NCI-H2107 treated with DMSO at 0.1 percent for 48 hours (cell line): ENCODE measurements at regions not wholly inside any gene's neighbourhood (a gene's known extent, or its start where the extent isn't known, plus 50 kb on each side); places are given as distances from the start of the nearest gene placed in this dataset.
"Not testable (repeated sequence)": the region's sequence is repeated elsewhere in the genome, so short reads cannot be mapped to it uniquely, and the experiment has no call there.

Experiments used
- DNase-seq: peaks from one replicate; lab custom pipeline; 2025; ENCODE audit not compliant: unreplicated experiment; lab: John Stamatoyannopoulos, UW

DNA sequence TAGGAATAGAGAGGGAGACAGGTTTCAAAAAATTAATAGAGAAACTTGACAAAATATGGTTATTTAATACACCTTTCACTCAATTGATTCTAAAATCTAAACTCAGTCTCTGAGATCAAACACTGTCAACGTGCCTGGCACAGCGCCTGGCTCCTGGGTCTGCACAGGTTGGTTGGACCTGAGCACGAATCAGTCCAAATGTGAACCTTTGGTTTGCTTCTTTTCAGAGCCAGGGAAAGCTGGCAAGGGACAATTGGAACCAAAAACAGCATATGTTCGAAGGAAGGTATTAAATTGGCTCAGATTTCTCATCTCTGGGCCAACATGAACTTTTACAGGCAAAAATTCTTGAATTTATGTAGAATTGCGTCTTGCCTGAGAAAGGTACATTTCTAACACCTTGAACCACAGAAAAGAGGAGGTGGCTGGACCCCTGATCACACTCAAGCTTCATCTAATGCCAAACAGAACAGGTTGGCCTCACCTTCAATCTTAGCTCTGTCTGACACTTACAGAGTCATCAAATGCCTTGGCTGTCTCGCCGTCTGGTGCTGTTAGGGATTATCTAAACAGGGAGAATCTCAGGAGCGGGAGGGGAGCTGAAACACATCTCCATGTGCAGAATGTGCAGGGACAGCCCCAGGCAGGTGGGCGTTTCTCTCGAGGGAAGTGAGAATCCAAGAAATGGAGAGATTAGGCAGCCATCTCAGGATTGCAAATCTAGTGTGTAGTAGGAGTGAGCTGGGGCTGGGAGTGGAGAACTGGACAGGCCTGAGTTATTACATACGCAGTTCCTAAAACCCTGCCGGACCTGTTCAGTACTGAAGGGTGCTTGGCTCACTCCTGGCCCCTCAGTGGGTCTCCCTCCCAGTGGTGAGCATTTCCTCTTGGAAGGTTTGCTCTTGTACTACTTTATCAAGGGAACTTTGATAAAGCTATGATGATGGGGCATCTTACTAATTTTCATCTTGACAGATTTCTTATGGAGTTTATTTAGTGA lies 442.2 kb upstream of the B3GAT1 start:
- DNase-seq, result no peak

DNA sequence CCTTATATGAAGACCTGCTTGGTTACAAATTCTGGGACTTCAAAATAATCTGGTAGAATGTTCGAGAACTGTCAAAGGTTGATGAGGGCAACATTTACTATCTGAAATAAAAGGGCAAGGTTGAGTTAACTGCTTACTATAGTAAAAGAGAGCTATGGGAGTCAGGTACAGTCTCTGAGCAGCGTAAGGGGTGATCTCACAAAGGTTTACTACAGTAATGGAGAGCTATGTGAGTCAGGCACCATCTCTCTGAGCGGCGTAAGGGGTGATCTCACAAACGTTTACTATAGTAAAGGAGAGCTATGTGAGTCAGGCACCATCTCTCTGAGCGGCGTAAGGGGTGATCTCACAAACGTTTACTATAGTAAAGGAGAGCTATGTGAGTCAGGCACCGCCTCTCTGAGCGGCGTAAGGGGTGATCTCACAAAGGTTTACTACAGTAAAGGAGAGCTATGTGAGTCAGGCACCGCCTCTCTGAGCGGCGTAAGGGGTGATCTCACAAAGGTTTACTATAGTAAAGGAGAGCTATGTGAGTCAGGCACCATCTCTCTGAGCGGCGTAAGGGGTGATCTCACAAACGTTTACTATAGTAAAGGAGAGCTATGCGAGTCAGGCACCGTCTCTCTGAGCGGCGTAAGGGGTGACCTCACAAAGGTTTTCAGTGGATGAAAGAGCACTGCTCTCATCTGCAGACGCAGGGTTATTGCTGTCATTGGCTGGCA lies 439.6 kb upstream of the B3GAT1 start:
- DNase-seq, result not testable (repeated sequence)

DNA sequence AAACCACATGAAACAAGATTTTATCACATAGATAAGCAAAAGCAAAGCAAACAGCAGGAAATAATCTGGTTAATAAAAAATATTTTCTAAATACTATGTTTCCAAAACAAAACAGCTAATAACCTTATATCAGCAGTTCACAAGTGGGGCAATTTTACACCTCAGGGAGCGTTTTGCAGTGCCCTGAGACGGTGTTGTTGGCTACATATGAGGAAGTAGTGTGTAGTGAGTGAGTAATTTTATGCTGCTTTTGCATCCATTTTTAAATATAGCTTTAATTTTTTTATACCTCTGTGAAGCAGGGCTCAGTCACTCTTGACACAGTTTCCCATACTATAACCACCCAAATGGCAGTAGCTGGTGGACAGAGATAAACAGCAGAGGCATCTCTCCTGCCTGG lies 438.5 kb upstream of the B3GAT1 start:
- DNase-seq, result no peak

DNA sequence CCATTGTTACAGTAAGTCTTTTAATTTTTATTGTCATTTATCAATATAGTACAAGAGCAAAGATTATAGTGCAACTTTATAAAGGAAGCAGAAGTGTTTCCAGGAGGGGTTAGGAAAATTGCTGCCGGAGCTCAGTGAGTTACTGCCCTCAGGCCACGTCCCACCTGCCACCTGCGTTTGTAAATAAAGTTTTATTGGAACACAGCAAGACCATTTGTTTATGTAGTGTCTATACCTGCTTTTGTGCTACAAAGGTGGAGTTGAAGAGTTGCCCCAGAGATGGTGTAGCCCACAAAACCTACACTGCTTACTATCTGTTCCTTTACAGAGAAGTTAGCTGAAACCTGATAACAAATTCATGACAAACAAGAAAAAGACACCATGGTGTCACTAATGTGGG lies 437.8 kb upstream of the B3GAT1 start:
- DNase-seq, result no peak

DNA sequence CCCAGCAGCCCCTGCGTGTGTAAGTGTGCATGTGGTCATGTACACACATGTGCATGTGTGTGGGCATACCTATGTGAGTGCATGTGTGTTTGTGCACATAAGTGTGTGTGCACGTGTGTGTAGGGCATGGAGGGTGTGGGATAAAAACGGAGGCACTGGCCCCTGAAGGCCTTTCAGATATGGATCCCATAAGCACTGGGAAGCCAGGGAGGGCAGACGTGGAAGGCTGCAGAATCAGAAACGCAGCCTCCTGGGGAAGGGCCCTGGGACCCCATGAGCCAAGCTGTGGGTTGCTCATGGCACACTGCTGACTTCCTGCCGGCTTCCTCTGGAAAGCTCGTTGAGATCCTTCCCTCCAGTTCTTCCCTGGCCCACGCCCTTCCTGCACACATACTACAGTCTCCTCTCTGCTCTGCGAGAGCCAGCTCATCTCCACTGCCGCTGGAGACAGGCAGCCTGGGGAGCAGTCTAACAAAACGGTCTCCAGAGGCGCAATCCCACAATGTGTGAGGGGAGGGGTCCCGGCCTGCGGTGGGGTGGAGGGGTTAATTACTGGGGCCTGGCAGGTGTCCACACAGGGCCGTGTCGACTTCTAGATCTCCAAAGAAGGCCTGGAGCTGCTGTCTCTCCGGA lies 435.2 kb upstream of the B3GAT1 start:
- no peak for DNase-seq

DNA sequence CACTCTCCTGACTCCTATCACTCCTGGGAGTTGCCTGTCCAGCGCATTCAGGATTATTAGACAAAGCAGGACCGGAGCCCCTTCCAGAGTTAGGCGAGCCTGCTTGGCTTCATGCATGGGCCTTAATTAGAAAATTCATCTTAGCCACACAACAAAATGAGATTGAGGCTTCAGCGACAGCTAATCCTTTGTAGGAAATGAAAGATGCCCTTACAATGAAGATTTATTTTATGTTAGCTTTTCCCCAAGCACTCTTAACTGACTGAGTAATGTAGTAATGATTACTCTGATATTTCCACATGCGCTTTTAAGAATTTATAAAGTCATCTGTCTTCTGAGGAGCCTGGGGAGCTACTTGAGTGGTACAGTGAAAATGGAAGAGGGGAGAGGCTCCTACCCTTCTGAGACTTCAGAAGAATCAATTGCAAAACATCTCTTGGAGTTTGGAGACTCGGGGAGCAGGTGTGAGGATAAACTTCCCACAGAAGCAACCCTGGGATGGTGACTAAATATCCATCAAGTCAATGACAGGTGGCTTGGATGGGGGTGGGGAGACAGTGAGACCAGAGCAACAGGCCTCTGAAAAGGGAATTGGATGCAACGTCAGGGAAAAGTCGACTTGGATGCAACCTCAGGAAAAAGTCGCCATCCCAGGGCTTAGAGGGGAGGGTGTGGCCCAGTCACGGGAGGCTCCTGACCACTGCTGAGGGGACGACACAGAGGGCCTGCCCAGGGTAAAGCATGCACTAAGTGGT lies 434.5 kb upstream of the B3GAT1 start:
- DNase-seq, result no peak

DNA sequence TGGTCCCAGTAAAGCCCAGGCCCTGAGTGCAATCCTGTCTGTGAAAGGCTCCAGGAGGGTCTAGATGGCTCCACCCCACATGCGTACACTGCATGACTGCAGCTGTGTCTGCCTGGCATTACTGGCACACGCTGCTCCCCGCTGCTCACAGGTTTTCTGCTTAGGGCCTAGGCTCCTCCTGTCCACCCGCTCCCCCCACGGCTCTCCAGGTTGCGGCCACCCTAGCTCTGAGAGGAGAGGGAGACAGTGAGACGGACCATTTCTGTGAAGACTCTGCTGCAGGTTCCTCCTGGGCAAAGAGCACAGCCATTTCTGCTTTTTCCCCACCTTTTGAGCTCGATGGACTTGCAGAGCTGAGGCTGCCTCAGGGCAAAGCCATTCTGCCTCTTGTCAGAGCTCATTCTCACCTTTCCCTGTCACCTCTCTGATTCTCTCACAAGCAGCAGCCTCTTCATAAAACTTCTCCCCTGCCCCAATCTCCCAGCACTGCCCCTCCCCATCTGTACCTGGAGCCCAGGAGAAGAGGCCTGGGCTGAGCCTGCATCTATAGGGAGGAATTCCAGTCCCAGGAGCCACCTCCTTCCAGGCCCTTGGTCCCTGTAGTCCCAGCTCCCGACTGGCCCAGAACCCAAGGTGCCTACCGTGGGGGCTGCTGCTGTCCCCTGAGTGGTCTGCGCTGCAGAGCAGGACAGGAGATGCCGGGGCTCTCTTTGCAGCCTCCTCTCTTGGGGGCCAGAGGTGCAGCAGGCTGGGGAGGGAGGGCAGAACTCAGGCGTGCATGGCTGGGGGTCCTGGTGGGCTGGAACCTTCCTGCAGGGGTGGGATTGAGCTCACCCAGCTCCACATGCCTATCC lies 433.7 kb upstream of the B3GAT1 start:
- DNase-seq, result no peak

DNA sequence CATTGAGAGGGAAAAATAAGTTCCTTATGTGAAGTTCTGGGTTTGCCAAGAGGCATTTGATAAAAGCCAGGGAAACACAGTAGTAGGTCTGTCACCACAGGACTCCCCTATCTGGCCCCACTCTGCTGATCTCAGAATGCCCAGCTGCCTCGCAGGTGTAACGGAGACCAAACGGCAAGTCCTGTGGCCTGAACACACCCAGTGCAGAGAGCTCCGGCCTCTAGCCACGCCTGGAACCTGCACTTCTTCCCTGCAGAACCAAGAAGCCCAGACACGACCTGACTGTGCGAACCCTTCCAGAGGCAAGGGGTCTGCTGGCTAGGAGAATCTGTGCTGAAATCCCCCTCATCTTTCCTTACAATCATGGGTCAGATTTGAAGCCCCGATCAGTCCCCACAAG lies 432.8 kb upstream of the B3GAT1 start:
- no peak for DNase-seq

DNA sequence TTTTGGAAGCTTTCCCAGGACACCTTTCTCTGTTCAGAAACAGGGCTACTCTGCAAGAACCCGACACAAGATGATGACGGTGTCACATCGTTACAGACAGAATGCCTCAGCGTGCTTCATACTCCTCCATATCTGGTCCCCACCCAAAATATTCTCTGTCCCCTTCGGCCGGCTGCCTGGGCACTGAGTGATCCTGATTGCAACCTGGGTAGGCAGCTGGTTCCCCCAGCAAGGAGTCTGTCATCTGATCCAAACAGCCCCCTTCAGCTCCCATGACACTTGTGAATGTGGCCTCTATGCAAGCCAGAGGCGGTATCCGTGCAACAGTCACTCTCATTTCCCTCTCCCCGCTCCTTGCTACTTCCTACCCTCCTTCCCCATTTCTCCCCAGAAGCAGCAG lies 431.7 kb upstream of the B3GAT1 start:
- DNase-seq, result no peak

DNA sequence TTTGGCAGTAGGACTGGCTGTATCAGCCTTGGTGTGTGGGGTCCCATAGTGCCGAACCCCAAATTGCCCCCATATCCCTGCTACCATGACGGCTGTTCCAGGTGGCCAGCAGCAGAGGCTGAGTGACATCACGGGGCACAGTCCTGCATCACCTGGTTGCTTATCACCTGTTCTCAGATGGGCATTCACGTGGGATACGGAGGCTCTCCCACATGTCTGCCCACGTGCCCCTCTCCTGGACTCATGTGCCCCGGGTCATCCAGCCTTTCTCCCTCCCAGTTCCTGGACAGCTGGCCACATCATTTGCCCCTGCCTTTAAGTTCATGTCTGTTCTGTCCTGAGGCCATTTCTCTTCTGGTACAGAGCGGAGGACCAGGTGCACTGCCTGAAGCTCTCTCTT lies 431.0 kb upstream of the B3GAT1 start:
- DNase-seq, result no peak

DNA sequence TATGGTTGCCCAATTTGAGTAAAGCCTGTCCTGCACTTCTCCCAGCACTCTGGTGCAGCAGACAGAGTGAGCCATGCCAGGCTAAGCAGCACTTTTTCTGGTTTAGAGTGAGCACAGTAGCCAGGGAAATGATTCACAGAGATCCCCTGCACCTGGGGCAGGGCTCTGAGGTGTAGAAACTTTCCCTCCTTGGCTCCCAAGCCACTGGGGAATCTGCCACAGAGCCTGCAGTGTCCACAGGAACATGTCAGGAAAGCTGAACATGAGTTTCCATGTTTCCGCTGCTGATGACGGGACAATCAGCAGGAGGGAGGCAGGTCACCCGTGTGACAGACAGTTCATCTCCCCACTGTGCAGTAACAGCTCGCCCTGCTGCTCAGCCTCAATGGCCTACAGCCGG lies 429.9 kb upstream of the B3GAT1 start:
- no peak for DNase-seq

DNA sequence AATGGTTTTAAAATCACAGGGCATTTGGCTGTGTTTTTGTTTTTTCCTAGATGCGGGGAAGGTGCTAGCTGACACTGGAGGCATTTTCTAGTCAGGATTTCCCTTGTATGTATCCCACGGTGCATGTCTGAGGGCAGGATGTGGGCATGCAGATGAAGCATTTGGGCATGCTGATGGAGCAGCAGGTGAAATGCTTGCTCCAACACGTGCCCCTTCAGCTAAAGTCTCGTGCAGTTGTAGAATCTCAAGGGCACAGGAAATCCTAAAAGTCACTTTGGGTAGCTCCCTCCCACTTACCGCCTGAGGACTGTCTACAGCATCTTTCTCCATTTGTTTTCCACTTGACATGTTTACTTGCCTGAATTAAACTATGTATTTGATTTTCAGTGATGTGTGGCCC lies 429.4 kb upstream of the B3GAT1 start:
- DNase-seq, result no peak

DNA sequence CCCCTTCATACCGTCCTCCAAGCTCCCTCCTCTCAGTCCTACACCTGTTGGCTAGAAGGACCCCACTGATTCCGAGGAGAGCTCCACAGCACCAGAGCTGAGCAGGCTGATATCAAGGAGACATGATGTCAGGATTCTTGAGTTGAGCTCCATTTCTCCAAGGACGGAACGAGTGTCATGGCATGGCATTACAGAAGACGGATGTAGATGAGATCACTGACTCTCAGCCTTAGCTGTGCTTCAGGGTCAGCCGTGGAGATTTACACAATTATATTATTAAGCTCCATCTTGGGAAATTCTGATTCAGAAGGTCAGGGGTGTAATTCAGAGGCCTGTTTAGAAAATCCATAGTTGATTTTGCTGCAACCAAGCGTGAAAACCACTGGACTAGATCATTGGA lies 428.9 kb upstream of the B3GAT1 start:
- no peak for DNase-seq

DNA sequence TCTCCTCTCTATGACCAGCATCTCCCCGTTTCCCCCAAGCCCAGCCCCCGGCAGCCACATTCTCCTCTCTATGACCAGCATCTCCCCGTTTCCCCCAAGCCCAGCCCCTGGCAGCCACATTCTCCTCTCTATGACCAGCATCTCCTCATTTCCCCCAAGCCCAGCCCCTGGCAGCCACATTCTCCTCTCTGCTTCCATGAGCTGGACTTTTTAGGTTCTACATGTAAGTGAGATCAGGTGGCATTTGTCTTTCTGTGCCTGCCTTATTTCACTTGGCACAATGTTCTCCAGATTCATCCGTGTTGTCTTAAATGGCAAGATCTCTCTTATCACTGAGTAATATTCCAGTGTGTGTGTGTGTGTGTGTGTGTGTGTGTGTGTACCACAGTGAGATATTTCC lies 428.1 kb upstream of the B3GAT1 start:
- not testable (repeated sequence) for DNase-seq

DNA sequence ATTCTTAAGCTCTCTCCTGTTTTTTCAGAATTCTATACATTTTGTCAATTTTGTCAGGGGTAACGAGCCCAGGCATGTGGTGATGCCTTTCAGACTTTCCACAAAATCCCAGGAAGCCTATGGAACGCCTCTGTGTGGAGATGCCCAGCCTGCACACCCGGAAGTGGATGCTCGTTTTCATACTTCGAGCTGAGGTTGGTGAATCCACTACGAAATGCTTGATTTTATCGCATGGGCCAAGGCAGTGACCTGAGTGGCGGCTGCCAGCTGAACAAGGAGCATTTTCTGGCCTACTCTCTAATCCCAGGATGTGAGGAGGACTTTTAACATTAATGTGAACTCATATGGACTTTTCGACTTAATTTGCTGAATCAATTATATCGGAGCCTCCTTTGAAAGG lies 426.7 kb upstream of the B3GAT1 start:
- DNase-seq, result no peak

DNA sequence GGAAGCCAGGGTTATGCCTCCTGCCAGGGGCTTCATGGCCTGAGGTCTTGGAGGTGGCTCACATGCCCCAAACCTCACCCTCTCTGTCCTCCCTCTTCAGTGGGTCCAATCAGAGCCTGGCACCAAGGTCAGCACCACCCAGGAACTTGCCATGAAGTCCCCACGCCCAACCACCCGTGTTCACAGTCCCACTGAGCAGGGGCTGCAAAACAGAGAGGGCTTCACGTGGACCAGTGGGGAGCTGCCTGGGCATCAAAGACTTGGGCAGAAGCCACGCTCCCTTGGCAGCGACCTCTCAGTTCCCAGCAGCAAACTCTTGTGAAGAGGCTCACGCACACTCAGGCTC lies 425.8 kb upstream of the B3GAT1 start:
- no peak for DNase-seq

DNA sequence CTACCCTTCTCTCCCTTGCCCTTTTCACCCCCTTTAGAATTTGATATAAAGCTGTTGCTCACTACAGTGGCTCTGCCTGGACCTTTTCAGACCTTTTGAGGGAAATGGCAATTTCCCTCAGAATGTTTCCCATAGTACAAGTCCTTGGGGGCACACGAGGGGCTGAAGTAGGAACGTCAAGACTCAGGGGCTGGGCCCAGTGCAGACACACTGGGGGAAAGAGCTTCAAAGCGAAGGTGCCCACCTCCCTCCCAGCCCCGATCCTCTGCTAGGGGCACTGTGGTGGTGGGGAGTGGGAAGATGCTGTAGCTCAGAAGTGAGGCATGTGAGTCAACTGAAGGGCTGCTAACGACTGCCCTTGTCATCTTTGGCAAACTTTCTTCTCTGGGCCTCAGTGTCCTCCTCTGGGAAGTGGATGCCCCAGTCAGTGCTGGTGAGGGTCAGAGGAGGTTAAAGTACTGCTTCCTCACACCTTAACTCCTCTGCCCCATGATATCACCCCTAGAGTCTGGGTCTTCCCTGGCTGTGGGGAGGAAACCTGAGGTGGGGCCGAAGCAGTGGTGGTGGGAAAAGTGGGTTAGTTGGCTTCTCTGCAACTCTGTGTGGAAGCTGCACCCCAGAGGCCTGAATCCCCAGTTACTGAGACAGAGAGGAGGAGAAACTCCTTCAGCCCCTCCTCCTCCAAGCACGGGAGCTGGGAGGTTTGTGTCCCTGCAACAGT lies 425.3 kb upstream of the B3GAT1 start:
- DNase-seq, result no peak

DNA sequence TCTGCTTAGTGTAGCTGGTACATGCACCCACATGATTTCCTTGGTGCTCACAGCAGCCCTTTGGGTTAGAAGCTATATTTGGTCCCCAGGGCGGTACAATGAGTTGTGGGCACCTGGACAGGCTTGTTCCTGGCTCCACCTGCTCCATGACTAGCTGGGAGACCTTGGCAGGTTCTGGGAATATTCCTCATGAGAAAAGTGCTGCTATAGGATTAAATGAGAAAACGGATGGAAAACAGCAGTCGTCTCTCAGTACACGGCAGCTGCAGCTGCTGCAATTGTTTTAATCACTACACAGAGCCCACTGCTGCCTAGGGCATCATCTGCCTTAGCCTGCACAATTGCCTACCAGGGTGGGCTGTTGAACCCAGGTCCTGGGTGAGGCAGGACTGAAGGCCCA lies 424.5 kb upstream of the B3GAT1 start:
- no peak for DNase-seq

DNA sequence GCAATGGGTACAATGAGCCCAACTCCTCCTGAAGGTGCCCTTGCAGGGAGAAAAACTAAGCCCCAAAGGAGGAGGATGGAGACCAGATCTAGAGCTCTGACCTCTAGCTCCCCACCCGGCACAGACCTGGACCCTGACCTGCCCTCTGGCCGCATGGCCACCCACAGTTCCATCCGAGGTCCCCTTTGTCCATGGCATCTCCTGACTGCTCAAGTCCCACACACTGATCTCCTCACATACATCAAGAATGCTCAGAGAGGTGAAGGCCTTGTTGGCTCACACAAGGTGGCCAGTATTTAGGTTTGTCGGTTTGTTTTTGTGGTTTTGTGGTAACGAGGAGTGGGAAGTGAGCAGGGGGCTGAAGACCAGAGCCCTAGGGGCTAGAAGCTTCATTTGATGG lies 423.5 kb upstream of the B3GAT1 start:
- no peak for DNase-seq

DNA sequence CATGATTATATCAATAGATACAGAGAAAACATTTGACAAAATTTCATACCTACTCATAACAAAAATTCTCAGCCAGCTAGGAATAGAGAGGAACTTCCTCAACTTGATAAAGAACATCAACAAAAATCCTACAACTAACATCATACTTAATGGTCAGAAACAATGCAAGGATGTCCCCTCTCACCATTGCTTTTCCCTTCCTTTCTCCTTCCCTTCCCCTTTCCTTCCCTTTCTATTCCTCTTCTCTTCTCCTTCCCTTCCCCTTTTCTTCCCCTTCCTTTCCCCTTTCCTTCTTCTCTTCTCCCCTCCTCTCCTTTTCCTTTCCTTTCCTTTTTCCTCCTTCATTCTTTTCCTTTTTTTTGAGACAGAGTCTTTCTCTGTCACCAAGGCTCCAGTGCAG lies 418.3 kb upstream of the B3GAT1 start:
- no peak for DNase-seq
